ENCODE measurements at regions not wholly inside any gene's neighbourhood (a gene's known extent, or its start where the extent isn't known, plus 50 kb on each side); places are given as distances from the start of the nearest gene placed in this dataset.

DNA sequence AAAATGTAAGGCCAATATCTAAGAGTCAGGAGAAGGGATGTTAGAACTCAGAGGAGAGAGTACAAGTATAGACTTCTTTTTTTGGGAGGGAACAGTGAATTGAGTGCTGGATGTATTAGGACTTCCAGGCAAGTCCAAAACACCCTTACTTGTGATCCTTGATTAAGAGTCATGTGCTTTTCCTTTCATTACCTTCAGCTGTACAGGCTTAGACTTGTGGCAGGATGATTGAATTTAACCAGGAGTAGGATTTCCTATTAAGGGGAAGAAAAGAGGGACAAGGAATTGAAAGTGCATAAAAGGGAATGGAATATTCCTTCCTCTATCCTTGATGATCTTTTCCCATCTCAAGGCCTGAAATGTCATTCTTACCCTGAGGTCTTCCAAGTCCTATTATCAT, 606.7 kb downstream of the STIM2 start:
- DNase-seq (ENCODE audit: low read depth in 4 of 4, low spot score in 3 of 4) = no peak

DNA sequence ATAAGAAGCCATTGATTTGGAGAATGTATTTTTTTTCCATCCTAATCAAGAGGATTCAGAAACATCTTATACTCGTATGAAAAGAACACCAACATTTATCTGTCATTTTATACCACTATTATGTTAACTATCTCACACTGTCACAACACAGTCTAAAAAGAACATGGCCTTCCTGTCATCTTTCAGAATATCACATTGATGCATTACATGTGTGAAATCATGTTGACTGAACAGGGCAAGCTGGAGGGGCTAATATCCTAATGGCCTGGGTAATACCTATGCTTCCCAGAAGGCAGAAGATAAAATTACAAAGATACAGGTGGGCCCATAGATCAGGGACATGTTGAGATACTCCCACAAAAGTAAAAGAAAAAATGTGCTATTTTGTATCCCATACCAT, 611.7 kb downstream of the STIM2 start:
- DNase-seq (ENCODE audit: low read depth in 4 of 4, low spot score in 3 of 4) = no peak

GRCh38 chr4:27474691-27475090, 614.0 kb downstream of the STIM2 start:
- no peak for DNase-seq (ENCODE audit: low read depth in 4 of 4, low spot score in 3 of 4)

- no peak for DNase-seq (ENCODE audit: low read depth in 4 of 4, low spot score in 3 of 4)
These were observed 623.6 kb downstream of the STIM2 start for GRCh38 chr4:27484216-27484615.

DNA sequence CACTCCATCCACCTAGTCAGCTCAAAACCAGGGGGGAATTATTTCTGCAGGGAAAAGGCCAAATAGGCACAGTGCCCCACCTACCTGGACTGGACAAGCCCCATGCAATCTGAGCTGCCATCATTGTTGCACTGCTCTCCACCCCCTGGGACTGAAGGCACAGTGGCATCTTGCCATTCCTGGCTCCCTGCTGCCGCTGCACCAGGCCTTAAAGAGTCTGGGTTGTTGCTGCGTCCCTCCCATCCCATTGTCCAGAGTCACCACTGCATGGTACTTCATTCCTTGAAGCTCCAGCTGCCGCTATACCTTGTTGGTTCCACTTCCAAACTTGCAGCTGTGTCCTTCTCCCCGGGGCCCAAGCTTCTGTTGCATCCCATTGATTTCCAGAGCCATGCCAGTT, 629.7 kb downstream of the STIM2 start:
- no peak for DNase-seq (ENCODE audit: low read depth in 4 of 4, low spot score in 3 of 4)

GRCh38 chr4:27490766-27491165, 630.1 kb downstream of the STIM2 start:
- no peak for DNase-seq (ENCODE audit: low read depth in 4 of 4, low spot score in 3 of 4)

DNA sequence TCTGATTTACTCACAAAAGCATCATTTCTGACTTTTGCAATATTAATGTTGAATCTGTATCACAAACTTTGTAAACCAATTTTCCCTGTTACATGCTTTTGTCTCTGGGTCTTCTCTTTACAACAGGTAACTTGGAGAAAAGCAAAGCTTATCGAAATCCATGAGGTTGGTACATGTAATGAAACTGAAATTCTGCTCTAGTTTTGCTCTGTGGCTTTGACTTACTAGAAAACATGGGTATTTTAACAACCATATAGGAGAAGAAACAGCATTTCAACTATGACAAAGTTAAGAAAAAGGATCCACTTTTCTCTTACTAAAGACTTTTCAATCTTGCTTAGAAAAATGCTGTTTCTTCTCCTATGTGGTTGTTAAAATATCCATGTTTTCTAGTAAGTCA, 645.8 kb downstream of the STIM2 start:
- no peak for DNase-seq (ENCODE audit: low read depth in 4 of 4, low spot score in 3 of 4)

DNA sequence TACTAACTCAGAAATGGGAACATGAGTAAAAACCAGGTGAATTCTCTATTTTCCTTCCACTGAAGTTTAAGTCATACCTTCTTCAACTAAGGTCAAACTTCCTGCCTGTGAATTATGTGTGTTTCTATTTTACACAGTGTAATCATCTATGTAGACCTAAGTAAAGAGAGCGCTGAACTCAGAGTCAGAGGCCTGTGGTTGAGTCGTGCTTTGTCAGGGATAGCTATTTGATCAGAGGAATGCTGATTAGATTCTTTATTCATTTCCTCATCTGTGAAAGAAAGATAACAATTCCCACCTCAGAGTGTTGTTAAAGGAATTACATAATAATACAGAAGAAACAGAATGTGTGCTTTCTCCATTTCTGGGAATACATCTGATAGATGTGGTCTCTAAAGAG, 654.1 kb downstream of the STIM2 start:
- no peak for DNase-seq (ENCODE audit: low read depth in 4 of 4, low spot score in 3 of 4)

GRCh38 chr4:27515140-27515539, 654.5 kb downstream of the STIM2 start:
- DNase-seq (ENCODE audit: low read depth in 4 of 4, low spot score in 3 of 4) = no peak

- no peak for DNase-seq (ENCODE audit: low read depth in 4 of 4, low spot score in 3 of 4)
These were observed 658.2 kb downstream of the STIM2 start for GRCh38 chr4:27518876-27519275.

DNA sequence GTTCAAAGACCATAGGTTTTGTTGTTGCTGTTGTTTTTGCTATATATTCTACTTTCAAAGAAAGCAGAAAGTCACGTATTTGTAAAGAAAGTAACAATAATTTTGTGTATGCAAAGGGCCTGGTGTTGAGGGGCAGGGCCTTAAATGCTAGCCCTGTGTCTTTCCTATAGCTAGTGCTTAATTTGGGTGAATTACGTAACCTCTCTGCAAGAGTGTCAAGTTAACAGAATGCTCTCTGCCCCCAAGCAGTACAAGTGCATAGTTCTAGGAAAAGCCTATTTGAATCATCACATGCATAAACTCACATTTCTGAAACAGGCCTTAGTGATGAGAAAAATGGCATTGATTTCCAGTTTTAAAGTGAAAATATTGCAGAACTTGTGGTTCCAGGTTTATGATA, 663.6 kb downstream of the STIM2 start:
- no peak for DNase-seq (ENCODE audit: low read depth in 4 of 4, low spot score in 3 of 4)

DNA sequence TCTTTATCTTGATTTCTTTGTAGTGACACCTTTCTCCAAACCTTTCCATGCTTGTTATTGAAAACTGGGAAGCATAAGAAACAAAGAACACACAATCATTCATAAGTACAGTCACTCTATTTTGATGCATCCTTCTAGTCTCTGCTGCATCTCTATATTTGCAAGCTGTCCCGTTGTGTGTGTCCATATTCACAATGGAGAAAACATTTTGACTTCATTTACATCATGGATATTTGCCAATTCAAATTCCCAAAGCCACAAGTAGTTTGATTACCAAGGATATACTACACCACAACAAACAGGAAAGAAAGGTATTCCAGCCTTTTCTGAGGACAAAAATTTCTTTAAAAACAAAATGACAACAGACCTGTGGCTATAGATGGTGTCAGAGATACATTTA, 673.8 kb downstream of the STIM2 start:
- no peak for DNase-seq (ENCODE audit: low read depth in 4 of 4, low spot score in 3 of 4)

DNA sequence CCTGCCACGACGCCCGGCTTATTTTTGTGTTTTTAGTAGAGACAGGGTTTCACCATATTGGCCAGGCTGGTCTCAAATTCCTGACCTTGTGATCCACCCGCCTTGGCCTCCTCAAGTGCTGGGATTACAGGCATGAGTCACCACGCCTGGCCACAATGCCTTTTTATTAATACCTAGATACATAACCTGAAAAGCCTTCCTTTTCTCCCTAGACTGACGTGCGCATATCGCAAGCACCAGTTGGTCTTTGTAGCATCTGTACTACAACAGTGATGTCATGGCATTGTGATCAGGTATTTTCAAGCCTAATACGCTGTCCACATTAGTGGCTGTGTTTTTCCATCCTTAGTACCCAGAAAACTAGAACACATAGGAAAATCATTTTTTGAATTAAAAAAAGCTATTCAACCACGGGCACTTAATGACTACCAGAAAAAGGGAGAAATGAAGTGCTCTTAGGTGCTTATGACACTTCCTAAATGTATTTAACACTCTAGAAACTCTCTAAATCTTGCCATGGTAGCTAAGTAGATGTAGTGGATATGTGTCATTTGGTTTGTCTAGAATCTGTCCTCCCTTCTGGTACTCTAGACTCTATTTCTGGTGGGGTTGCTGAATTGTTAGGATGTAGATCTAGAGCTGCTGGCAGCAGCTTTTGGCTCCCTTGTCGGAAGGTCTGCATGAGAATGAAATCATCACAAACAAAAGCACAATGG, 707.8 kb downstream of the STIM2 start:
- no peak for DNase-seq (ENCODE audit: low read depth in 4 of 4, low spot score in 3 of 4)

DNA sequence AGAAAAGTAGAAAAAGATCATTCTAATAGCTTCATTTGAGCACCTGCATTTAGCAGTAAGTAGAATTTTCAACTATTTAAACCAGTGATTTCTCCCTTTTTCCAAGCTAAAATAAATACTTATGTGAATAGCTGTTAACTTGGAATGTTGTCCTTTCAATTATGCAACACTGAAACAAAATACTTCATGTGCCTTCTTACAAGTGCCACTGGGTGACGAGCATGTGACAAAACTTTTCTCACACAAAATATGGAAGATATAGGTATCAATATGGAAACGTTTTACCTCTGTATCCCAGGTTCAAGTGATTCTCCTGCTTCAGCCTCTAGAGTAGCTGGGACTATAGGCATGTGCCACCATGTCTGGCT, 708.3 kb downstream of the STIM2 start:
- DNase-seq (ENCODE audit: low read depth in 4 of 4, low spot score in 3 of 4) = no peak

DNA sequence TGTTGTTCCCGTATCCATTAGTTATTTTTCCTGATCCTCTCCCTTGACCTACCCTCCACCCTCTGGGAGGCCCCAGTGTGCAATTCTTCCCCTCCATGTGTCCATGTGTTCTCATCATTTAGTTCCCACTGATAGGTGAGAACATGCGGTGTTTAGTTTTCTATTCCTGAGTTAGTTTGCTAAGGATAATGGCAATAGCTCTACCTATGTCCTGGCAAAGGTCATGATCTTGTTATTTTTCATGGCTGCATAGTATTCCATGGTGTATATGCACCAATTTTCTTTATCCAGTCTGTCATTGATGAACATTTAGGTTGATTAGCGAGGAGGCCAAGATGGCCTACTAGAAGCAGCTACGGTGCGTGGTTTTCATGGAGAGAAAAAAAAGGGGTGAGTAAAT, 714.1 kb downstream of the STIM2 start:
- DNase-seq (ENCODE audit: low read depth in 4 of 4, low spot score in 3 of 4) = no peak

DNA sequence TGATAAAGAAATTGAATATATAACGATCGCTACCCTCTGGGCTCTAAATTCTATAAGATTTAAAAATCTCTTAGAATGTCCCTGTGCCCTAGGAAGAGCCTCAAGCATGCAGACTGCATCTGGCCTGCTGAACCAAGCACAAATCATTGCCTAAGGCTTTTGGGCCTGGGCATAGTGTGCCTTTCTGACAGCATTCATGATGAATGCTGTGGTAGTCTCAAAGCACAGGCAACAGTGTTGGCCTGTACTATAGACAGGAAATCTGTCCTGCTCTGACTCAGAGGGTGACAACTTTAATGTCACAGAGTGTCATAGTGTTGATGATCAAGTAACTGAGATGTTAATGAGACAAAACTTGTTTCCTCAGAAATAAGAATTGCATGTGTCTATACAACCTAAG, 717.3 kb downstream of the STIM2 start:
- no peak for DNase-seq (ENCODE audit: low read depth in 4 of 4, low spot score in 3 of 4)

GRCh38 chr4:27592738-27593137, 732.1 kb downstream of the STIM2 start:
- no peak for DNase-seq (ENCODE audit: low read depth in 4 of 4, low spot score in 3 of 4)

- DNase-seq (ENCODE audit: low read depth in 4 of 4, low spot score in 3 of 4) = no peak
These were observed 734.3 kb downstream of the STIM2 start for GRCh38 chr4:27594922-27595321.

DNA sequence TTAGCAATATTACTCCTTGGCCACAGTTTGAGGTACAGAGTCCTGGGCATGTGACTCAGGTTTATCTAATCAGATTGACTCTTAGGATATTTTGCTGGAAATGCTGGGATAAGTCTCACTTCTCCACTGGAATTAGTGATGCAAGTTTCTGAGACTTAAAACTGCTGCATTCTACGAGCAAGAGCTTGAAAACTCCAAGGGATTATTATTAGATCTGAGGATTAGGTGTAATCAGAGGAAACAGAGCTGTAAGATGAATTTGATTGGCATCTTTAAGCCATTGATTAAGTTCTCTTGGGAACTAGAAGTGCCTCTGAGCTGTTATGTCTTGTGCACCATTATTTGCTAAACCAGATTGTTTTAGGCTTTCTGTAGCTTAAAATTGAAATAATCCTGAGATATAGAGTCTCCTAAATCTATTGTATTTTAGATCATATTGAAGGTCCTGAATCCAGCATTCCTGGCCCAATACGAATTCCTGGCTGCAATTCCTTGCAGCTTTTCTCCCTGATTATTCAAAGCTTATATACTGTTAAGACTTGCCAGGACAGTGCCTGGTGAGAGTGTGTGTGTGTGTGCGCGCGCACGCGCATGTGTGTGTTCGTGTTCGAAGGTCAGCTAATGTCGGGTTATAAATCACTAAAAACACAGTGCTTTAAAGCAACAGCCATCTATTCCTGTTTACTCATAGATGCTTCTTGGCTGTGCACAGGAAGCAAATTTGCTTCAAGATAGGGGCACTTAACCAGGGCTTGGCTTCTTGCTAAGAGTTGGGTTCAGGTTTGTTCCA, 735.1 kb downstream of the STIM2 start:
- DNase-seq (ENCODE audit: low read depth in 4 of 4, low spot score in 3 of 4) = no peak

- DNase-seq (ENCODE audit: low read depth in 4 of 4, low spot score in 3 of 4) = no peak
These were observed 741.5 kb downstream of the STIM2 start for GRCh38 chr4:27602172-27602571.

GRCh38 chr4:27604692-27605091, 744.1 kb downstream of the STIM2 start:
- DNase-seq (ENCODE audit: low read depth in 4 of 4, low spot score in 3 of 4) = no peak

- DNase-seq (ENCODE audit: low read depth in 4 of 4, low spot score in 3 of 4) = no peak
These were observed 755.5 kb downstream of the STIM2 start for GRCh38 chr4:27616166-27616565.
